Body of pancreas (tissue), 4 donors: ENCODE measurements at regions not wholly inside any gene's neighbourhood (a gene's known extent, or its start where the extent isn't known, plus 50 kb on each side); places are given as distances from the start of the nearest gene placed in this dataset.

Source experiments
- ATAC-seq: fragments of 150-250 bp; one replicate; pipeline ENCODE4 v1.9.1; 2016
- DNase-seq, 4 donors: peaks; one replicate each; pipeline ENCODE4 v3.0.0-alpha.2; 2019
- H3K27ac ChIP-seq, 4 donors: fragments of 200-600 bp; sonication (generic); 1 replicate in 3 of 4; 2 replicates in 1 of 4; pipeline versions ENCODE4 v1.5.1 to v1.6.1; 2016 to 2019; ENCODE audit warnings: mild to moderate bottlenecking in 1 of 4, mixed read lengths in 1 of 4, moderate library complexity in 1 of 4
- H3K27me3 ChIP-seq, 2 donors: fragments of 200-600 bp; sonication (generic); one replicate each; pipeline ENCODE4 v1.6.0; 2016; ENCODE audit warnings: mild to moderate bottlenecking in 1 of 2
- H3K36me3 ChIP-seq, 2 donors: fragments of 200-600 bp; sonication (generic); replicated peaks in 1 of 2; 2 replicates each; pipeline ENCODE4 v1.5.1; 2016; ENCODE audit warnings: low read depth in 2 of 2; ENCODE audit not compliant: insufficient read depth in 1 of 2
- H3K4me1 ChIP-seq: fragments of 200-600 bp; sonication (generic); one replicate; pipeline ENCODE4 v1.6.0; 2016
- H3K4me3 ChIP-seq, 2 donors: fragments of 200-600 bp; sonication (generic); 1 replicate in 1 of 2; 2 replicates in 1 of 2; pipeline ENCODE4 v1.5.1; 2016 to 2019
- H3K9me3 ChIP-seq, 3 donors: fragments of 200-600 bp; sonication (generic); 1 replicate in 2 of 3; 2 replicates in 1 of 3; pipeline ENCODE4 v1.5.1; 2016
- CTCF ChIP-seq, 7 experiments: fragments of 450-650 bp in 4 of 7; fragments of 200-600 bp in 3 of 7; sonication (generic) in 3 of 7; IDR thresholded peaks; one replicate each; pipeline ENCODE4 v1.5.1; 2016 to 2019; ENCODE audit warnings: antibody characterized with exemption in 7 of 7
- POLR2A ChIP-seq, 3 donors: fragments of 450-650 bp; IDR thresholded peaks; one replicate each; pipeline ENCODE4 v1.6.1; 2016; ENCODE audit warnings: antibody characterized with exemption in 3 of 3, mild to moderate bottlenecking in 2 of 3
- WGBS, 2 donors: methylation state at CpG; one replicate each; pipeline ENCODE4 v1.1.5; 2017; 5-methylcytosine and 5-hydroxymethylcytosine counted together
- intact Hi-C: fragments of 100-400 bp; cut with DNase I; formaldehyde crosslinking; loops from one replicate; pipeline ENCODE4 v1.15.1; 2023

GRCh38 chr2:10515887-10516286, 67.8 kb upstream of the ODC1 start:
- 34 to 76% methylated on average over 1 of the region's 1 CpG for WGBS, 2 donors
- no peak for DNase-seq
- H3K27ac ChIP-seq: no peak overlapping the region
- intact Hi-C loops: no loop called here
- TF ChIP-seq POLR2A (IDR thresholded peaks at IDR 0.05): no peak
- TF ChIP-seq CTCF (IDR thresholded peaks at IDR 0.05): no peak
- H3K27me3 ChIP-seq: no peaks in the 10 kb centered on the region
- no peaks in the 10 kb centered on the region for H3K36me3 ChIP-seq
- ATAC-seq: no peak
- no peak overlapping the region for H3K4me3 ChIP-seq
- H3K4me1 ChIP-seq: no peaks in the 10 kb centered on the region
- peaks cover 0 to 16% (median 0%) of the 10 kb centered on the region in 3 donors for H3K9me3 ChIP-seq

- ATAC-seq (no peak), DNase-seq (no peak)
- intact Hi-C loops: no loop called here
- Histone ChIP-seq H3K4me1 (no peaks in the 10 kb centered on the region), H3K27me3 (no peaks in the 10 kb centered on the region), H3K27ac (no peak overlapping the region), H3K4me3 (no peak overlapping the region), H3K9me3 (peaks cover 0 to 16% (median 0%) of the 10 kb centered on the region in 3 donors), H3K36me3 (no peaks in the 10 kb centered on the region)
- 84 to 91% methylated on average over 10 of the region's 10 CpGs for WGBS, 2 donors
- TF ChIP-seq POLR2A (IDR thresholded peaks at IDR 0.05): no peak
- TF ChIP-seq CTCF (IDR thresholded peaks at IDR 0.05): no peak
Observed at GRCh38 chr2:10514743-10515142, 66.6 kb upstream of the ODC1 start.

- no peaks in the 10 kb centered on the region for H3K27me3 ChIP-seq
- H3K27ac ChIP-seq: no peak overlapping the region
- H3K4me1 ChIP-seq: no peaks in the 10 kb centered on the region
- TF ChIP-seq CTCF (IDR thresholded peaks at IDR 0.05) (no peak), POLR2A (IDR thresholded peaks at IDR 0.05) (no peak)
- DNase-seq: no peak
- peaks cover 0 to 16% (median 0%) of the 10 kb centered on the region in 3 donors for H3K9me3 ChIP-seq
- no peak overlapping the region for H3K4me3 ChIP-seq
- WGBS, 2 donors: 98% methylated on average over 4 of the region's 4 CpGs
- ATAC-seq: no peak
- intact Hi-C loops: no loop called here
- no peaks in the 10 kb centered on the region for H3K36me3 ChIP-seq
Observed at GRCh38 chr2:10514273-10514672, 66.1 kb upstream of the ODC1 start.

GRCh38 chr2:10513201-10513600, 65.1 kb upstream of the ODC1 start:
- H3K4me1 ChIP-seq: no peaks in the 10 kb centered on the region
- no peaks in the 10 kb centered on the region for H3K27me3 ChIP-seq
- WGBS, 2 donors: 71 to 88% methylated on average over 3 of the region's 3 CpGs
- intact Hi-C loops: no loop called here
- ATAC-seq (no peak), DNase-seq (no peak)
- H3K9me3 ChIP-seq: peaks cover 0 to 16% (median 0%) of the 10 kb centered on the region in 3 donors
- H3K27ac ChIP-seq: no peak overlapping the region
- TF ChIP-seq POLR2A (IDR thresholded peaks at IDR 0.05) (no peak), CTCF (IDR thresholded peaks at IDR 0.05) (no peak)
- H3K36me3 ChIP-seq: no peaks in the 10 kb centered on the region
- no peak overlapping the region for H3K4me3 ChIP-seq

GRCh38 chr2:10508038-10508437, 59.9 kb upstream of the ODC1 start:
- Histone ChIP-seq H3K36me3 (no peaks in the 10 kb centered on the region), H3K4me1 (no peaks in the 10 kb centered on the region), H3K27ac (no peak overlapping the region), H3K4me3 (no peak overlapping the region), H3K9me3 (no peaks in the 10 kb centered on the region), H3K27me3 (no peaks in the 10 kb centered on the region)
- no peak for ATAC-seq
- no peak for DNase-seq
- TF ChIP-seq POLR2A (IDR thresholded peaks at IDR 0.05): no peak
- no peak for TF ChIP-seq CTCF (IDR thresholded peaks at IDR 0.05)
- intact Hi-C loops: no loop called here
